Transverse colon (tissue), 4 donors: ENCODE measurements at regions not wholly inside any gene's neighbourhood (a gene's known extent, or its start where the extent isn't known, plus 50 kb on each side); places are given as distances from the start of the nearest gene placed in this dataset.

ENCODE experiments used
- DNase-seq: peaks from one replicate; pipeline ENCODE4 v3.0.0-alpha.2; 2019
- H3K27ac ChIP-seq, 4 donors: fragments of 200-600 bp; sonication (generic); 2 replicates each; pipeline ENCODE4 v1.5.1; 2016 to 2018; ENCODE audit warnings: inconsistent platforms in 4 of 4
- H3K27me3 ChIP-seq: fragments of 200-600 bp; sonication (generic); 2 replicates; pipeline ENCODE4 v1.5.1; 2017; ENCODE audit warnings: inconsistent platforms
- H3K36me3 ChIP-seq, 4 donors: fragments of 200-600 bp; sonication (generic); 2 replicates each; pipeline ENCODE4 v1.5.1; 2017 to 2019; ENCODE audit warnings: inconsistent platforms in 4 of 4
- H3K4me1 ChIP-seq, 4 donors: fragments of 200-600 bp; sonication (generic); 2 replicates each; pipeline ENCODE4 v1.5.1; 2017 to 2020; ENCODE audit warnings: inconsistent platforms in 4 of 4
- H3K4me3 ChIP-seq, 4 donors: fragments of 200-600 bp; sonication (generic); 1 replicate in 1 of 4; 2 replicates in 3 of 4; pipeline versions ENCODE4 v1.5.1 to v1.6.1; 2017 to 2019; ENCODE audit warnings: inconsistent platforms in 4 of 4
- H3K9me3 ChIP-seq, 2 donors: fragments of 200-600 bp; sonication (generic); 2 replicates each; pipeline ENCODE4 v1.5.1; 2017 to 2019; ENCODE audit warnings: inconsistent platforms in 2 of 2
- CTCF ChIP-seq, 5 experiments: fragments of 200-600 bp in 3 of 5; fragments of 450-650 bp in 2 of 5; sonication (generic) in 3 of 5; IDR thresholded peaks; 1 replicate in 2 of 5; 2 replicates in 3 of 5; pipeline ENCODE4 v1.5.1; 2016 to 2017; ENCODE audit warnings: antibody characterized with exemption in 5 of 5, inconsistent platforms in 3 of 5, mild to moderate bottlenecking in 2 of 5, moderate library complexity in 1 of 5
- EP300 ChIP-seq: sonication (generic); formaldehyde crosslinking; IDR thresholded peaks from one replicate; pipeline ENCODE4 v1.6.1; 2017; ENCODE audit warnings: antibody characterized with exemption, low read depth
- POLR2A ChIP-seq: fragments of 450-650 bp; IDR thresholded peaks from one replicate; pipeline ENCODE4 v1.6.1; 2016; ENCODE audit warnings: antibody characterized with exemption, mild to moderate bottlenecking, moderate library complexity
- POLR2AphosphoS5 ChIP-seq, 3 donors: sonication (generic); formaldehyde crosslinking; IDR thresholded peaks; one replicate each; pipeline ENCODE4 v1.6.1; 2016; ENCODE audit warnings: antibody characterized with exemption in 3 of 3
- WGBS, 2 donors: methylation state at CpG; one replicate each; pipeline ENCODE4 v1.1.5; 2018; ENCODE audit warnings: low coverage in 1 of 2; 5-methylcytosine and 5-hydroxymethylcytosine counted together
- in situ Hi-C, 4 donors: fragments of 200-750 bp; cut with MboI; loops; one replicate each; pipeline versions ENCODE4 v1.15.0 to v1.15.1; 2017; ENCODE audit warnings: low sequenced_read_pairs in 3 of 4, low pct_ligation_motif_present in 1 of 4, low pct_unique_long_range_greater_than_20kb in 1 of 4
- intact Hi-C: fragments of 100-400 bp; cut with DNase I; formaldehyde crosslinking; loops from one replicate; pipeline ENCODE4 v1.15.1; 2023; ENCODE audit warnings: low total_unique reads

DNA sequence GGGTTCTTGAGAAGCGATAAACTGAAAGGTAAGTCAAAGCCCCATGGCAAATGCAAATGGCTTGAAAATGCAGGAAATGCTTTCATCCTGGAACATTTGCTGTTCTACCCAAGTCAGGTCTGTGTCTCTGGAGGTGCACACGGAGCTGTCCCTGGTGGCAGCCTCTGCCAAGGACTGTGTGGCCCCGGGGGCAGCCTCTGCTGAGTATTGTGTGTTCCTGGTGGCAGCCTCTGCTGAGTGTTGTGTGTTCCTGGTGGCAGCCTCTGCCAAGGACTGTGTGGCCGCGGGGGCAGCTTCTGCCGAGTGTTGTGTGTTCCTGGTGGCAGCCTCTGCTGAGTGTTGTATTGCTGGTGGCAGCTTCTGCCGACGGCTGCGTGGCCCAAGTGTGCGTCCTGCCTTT lies 135.6 kb upstream of the ALKAL2 start:
- TF ChIP-seq EP300 (no peak), CTCF (IDR thresholded peaks at IDR 0.05) (no peak), POLR2AphosphoS5 (IDR thresholded peaks at IDR 0.05) (no peak), POLR2A (no peak)
- in situ Hi-C loops (no loop called here), intact Hi-C loops (no loop called here)
- H3K9me3 ChIP-seq: no peaks in the 10 kb centered on the region
- no peaks in the 10 kb centered on the region for H3K36me3 ChIP-seq
- DNase-seq: no peak
- H3K4me3 ChIP-seq: no peak overlapping the region
- 53 to 80% methylated on average over 7 to 10 of the region's 10 CpGs for WGBS, 2 donors
- H3K27me3 ChIP-seq: no peaks in the 10 kb centered on the region
- H3K27ac ChIP-seq: no peak overlapping the region
- no peaks in the 10 kb centered on the region for H3K4me1 ChIP-seq

DNA sequence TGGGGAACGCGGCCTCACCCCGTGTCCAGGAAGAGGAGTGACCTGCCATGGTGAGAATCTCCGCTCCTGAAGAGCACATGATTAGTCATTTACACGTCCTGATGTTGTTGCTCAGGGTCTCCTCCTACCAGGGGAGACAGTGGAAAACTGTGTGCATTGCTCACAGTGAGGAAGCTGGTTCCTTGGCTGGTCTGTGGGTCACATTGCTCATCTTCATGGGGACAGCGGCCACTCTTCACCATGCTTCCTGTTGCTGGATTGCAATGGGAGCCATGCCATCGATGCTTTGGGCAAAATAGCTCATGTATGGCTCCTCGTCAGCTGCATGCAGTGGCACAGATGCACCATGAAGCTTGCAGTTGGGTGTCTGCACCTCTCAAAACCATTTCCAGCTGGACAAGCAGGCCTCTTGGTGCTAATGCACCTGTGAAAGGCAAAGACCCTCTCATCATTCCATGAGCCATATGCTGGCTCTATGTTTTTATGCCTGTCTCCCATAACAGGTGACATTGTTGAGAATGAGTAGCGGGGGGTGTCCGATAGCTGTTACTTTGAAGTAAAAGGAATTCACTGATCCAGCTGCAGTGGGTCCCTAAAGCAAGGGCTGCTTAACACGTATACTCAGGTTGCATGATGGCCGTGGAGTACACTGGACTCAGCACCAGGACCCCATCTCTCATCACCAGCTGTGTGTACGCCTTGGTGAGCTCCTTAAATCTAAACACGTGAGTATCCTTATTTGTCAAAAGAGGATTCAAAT lies 135.0 kb upstream of the ALKAL2 start:
- H3K4me3 ChIP-seq: no peak overlapping the region
- no peak for TF ChIP-seq CTCF (IDR thresholded peaks at IDR 0.05)
- TF ChIP-seq EP300: no peak
- no peak for TF ChIP-seq POLR2AphosphoS5 (IDR thresholded peaks at IDR 0.05)
- TF ChIP-seq POLR2A: no peak
- no peaks in the 10 kb centered on the region for H3K9me3 ChIP-seq
- no peak overlapping the region for H3K27ac ChIP-seq
- intact Hi-C loops: no loop called here
- in situ Hi-C loops: no loop called here
- no peaks in the 10 kb centered on the region for H3K36me3 ChIP-seq
- H3K4me1 ChIP-seq: no peaks in the 10 kb centered on the region
- no peak for DNase-seq
- WGBS, 2 donors: 85 to 88% methylated on average over 5 to 14 of the region's 14 CpGs
- H3K27me3 ChIP-seq: no peaks in the 10 kb centered on the region

GRCh38 chr2:421406-421805 lies 133.5 kb upstream of the ALKAL2 start:
- intact Hi-C loops (no loop called here), in situ Hi-C loops (no loop called here)
- Histone ChIP-seq H3K27me3 (no peaks in the 10 kb centered on the region), H3K4me1 (no peaks in the 10 kb centered on the region), H3K9me3 (no peaks in the 10 kb centered on the region), H3K27ac (no peak overlapping the region), H3K36me3 (no peaks in the 10 kb centered on the region), H3K4me3 (no peak overlapping the region)
- DNase-seq: no peak
- 93 to 95% methylated on average over 3 to 14 of the region's 14 CpGs for WGBS, 2 donors
- TF ChIP-seq CTCF (IDR thresholded peaks at IDR 0.05): no peak
- no peak for TF ChIP-seq POLR2A
- no peak for TF ChIP-seq EP300
- no peak for TF ChIP-seq POLR2AphosphoS5 (IDR thresholded peaks at IDR 0.05)

- 75 to 86% methylated on average over 1 to 26 of the region's 28 CpGs for WGBS, 2 donors
- Histone ChIP-seq H3K9me3 (no peaks in the 10 kb centered on the region), H3K36me3 (no peaks in the 10 kb centered on the region), H3K4me3 (no peak overlapping the region), H3K27ac (no peak overlapping the region), H3K4me1 (no peaks in the 10 kb centered on the region), H3K27me3 (no peaks in the 10 kb centered on the region)
- no peak for DNase-seq
- intact Hi-C loops: no loop called here
- TF ChIP-seq CTCF (IDR thresholded peaks at IDR 0.05): no peak
- in situ Hi-C loops: no loop called here
Observed at GRCh38 chr2:419687-420317, 131.9 kb upstream of the ALKAL2 start.
